Adrenal gland (tissue), 9 donors: ENCODE measurements at regions not wholly inside any gene's neighbourhood (a gene's known extent, or its start where the extent isn't known, plus 50 kb on each side); places are given as distances from the start of the nearest gene placed in this dataset.

ENCODE experiments used
- DNase-seq, 7 donors: peaks; one replicate each; pipeline ENCODE4 v3.0.0-alpha.2; 2019 to 2020
- H3K27ac ChIP-seq, 5 donors: fragments of 200-600 bp; sonication (generic) in 4 of 5; 1 replicate in 3 of 5; 2 replicates in 2 of 5; pipeline versions ENCODE4 v1.5.1 to v1.8.0; 2016 to 2020; ENCODE audit warnings: mild to moderate bottlenecking in 1 of 5
- H3K27me3 ChIP-seq: fragments of 200-600 bp; 2 replicates; pipeline ENCODE4 v1.8.0; 2021
- H3K36me3 ChIP-seq, 2 donors: fragments of 200-600 bp; replicated peaks in 1 of 2; 1 replicate in 1 of 2; 2 replicates in 1 of 2; pipeline versions ENCODE4 v1.5.1 to v1.8.0; 2018 to 2022
- H3K4me1 ChIP-seq, 2 donors: fragments of 200-600 bp; replicated peaks in 1 of 2; 1 replicate in 1 of 2; 2 replicates in 1 of 2; pipeline versions ENCODE4 v1.5.1 to v1.8.0; 2018 to 2021
- H3K4me3 ChIP-seq, 4 donors: fragments of 200-600 bp; sonication (generic) in 3 of 4; one replicate each; pipeline ENCODE4 v1.5.1; 2016 to 2018
- H3K9me3 ChIP-seq, 3 donors: fragments of 200-600 bp; sonication (generic) in 1 of 3; replicated peaks in 1 of 3; 1 replicate in 2 of 3; 2 replicates in 1 of 3; pipeline versions ENCODE4 v1.5.1 to v1.8.0; 2016 to 2021
- CTCF ChIP-seq, 6 experiments: fragments of 450-650 bp in 4 of 6; fragments of 200-600 bp in 2 of 6; sonication (generic) in 1 of 6; IDR thresholded peaks; 1 replicate in 5 of 6; 2 replicates in 1 of 6; pipeline versions ENCODE4 v1.5.1 to v1.8.0; 2016 to 2021; ENCODE audit warnings: antibody characterized with exemption in 6 of 6, mild to moderate bottlenecking in 2 of 6, moderate library complexity in 1 of 6
- POLR2A ChIP-seq, 2 donors: fragments of 450-650 bp; IDR thresholded peaks; one replicate each; pipeline ENCODE4 v1.6.1; 2017; ENCODE audit warnings: antibody characterized with exemption in 2 of 2, mild to moderate bottlenecking in 2 of 2, moderate library complexity in 1 of 2
- WGBS, 4 donors: extraction: QIAGEN DNeasy Blood & Tissue Kit in 2 of 4; methylation state at CpG; one replicate each; pipeline versions ENCODE4 v1.1.5 to v1.1.7; 2013 to 2017; 5-methylcytosine and 5-hydroxymethylcytosine counted together
- intact Hi-C, 2 donors: fragments of 100-400 bp; cut with DNase I; formaldehyde crosslinking; loops; one replicate each; pipeline versions ENCODE4 v1.14.1 to v1.15.0; 2022 to 2023
- donor health status: healthy with polysubstance abuse.
- donor health status: Bipolar disorder and iron deficiency.
- donor health status: DM: yes; HTN: yes; CAD: no.
- donor health status: DM: no; HTN: no; CAD: no.
- donor health status: DM: no; HTN: no; CAD: no.

- H3K27ac ChIP-seq: no peak overlapping the region
- no peaks in the 10 kb centered on the region for H3K9me3 ChIP-seq
- intact Hi-C loops: no loop called here
- 81 to 100% (median 86%) methylated on average over 3 of the region's 3 CpGs for WGBS, 4 donors
- no peak for TF ChIP-seq CTCF (IDR thresholded peaks at IDR 0.05)
- no peak for TF ChIP-seq POLR2A (IDR thresholded peaks at IDR 0.05)
- no peaks in the 10 kb centered on the region for H3K36me3 ChIP-seq
- no peaks in the 10 kb centered on the region for H3K4me1 ChIP-seq
- no peaks in the 10 kb centered on the region for H3K27me3 ChIP-seq
- DNase-seq: no peak
- H3K4me3 ChIP-seq: no peak overlapping the region
These were observed 391.9 kb downstream of the DLEU7 start for GRCh38 chr13:50451609-50452008.

DNA sequence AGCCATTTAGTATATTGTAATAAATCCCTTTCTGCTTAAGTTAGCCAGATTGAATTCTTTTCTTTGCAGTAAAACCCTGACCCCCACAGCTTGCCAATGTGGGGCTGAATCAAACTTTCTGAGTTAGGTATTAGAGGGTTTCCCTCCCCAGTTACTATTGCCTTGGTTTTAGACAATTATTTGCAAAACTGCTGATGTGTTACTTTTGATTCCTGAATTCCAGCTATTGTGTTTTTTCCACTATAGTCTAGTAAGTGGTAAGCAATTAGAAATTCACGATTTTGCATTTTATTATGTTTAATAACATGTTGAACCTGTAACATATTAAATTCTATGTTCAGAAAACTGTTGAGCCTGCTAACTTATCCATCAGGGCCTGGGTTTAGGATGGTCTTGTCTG is 391.5 kb downstream of the DLEU7 start:
- Histone ChIP-seq H3K27ac (no peak overlapping the region), H3K9me3 (no peaks in the 10 kb centered on the region), H3K27me3 (no peaks in the 10 kb centered on the region), H3K36me3 (no peaks in the 10 kb centered on the region), H3K4me3 (no peak overlapping the region), H3K4me1 (no peaks in the 10 kb centered on the region)
- TF ChIP-seq POLR2A (IDR thresholded peaks at IDR 0.05) (no peak), CTCF (IDR thresholded peaks at IDR 0.05) (no peak)
- WGBS, 4 donors: 84 to 97% (median 89%) methylated on average over 1 of the region's 1 CpG
- intact Hi-C loops: no loop called here
- DNase-seq: no peak

GRCh38 chr13:50452756-50453155 is 390.7 kb downstream of the DLEU7 start:
- Histone ChIP-seq H3K4me3 (no peak overlapping the region), H3K9me3 (no peaks in the 10 kb centered on the region), H3K36me3 (no peaks in the 10 kb centered on the region), H3K27me3 (no peaks in the 10 kb centered on the region), H3K27ac (no peak overlapping the region), H3K4me1 (no peaks in the 10 kb centered on the region)
- no peak for TF ChIP-seq CTCF (IDR thresholded peaks at IDR 0.05)
- no peak for TF ChIP-seq POLR2A (IDR thresholded peaks at IDR 0.05)
- no peak for DNase-seq
- intact Hi-C loops: no loop called here
- WGBS, 4 donors: 71 to 85% (median 84%) methylated on average over 2 of the region's 2 CpGs

- H3K4me3 ChIP-seq: no peak overlapping the region
- no peak overlapping the region for H3K27ac ChIP-seq
- H3K27me3 ChIP-seq: no peaks in the 10 kb centered on the region
- 36 to 47% (median 42%) methylated on average over 3 of the region's 3 CpGs for WGBS, 4 donors
- H3K4me1 ChIP-seq: no peaks in the 10 kb centered on the region
- intact Hi-C loops: no loop called here
- DNase-seq: no peak
- TF ChIP-seq POLR2A (IDR thresholded peaks at IDR 0.05) (no peak), CTCF (IDR thresholded peaks at IDR 0.05) (no peak)
- H3K9me3 ChIP-seq: no peaks in the 10 kb centered on the region
- H3K36me3 ChIP-seq: peaks cover 0 to under 1% of the 10 kb centered on the region in 2 donors
These were observed 390.3 kb downstream of the DLEU7 start for GRCh38 chr13:50453188-50453587.
